ENCODE measurements at regions not wholly inside any gene's neighbourhood (a gene's known extent, or its start where the extent isn't known, plus 50 kb on each side); places are given as distances from the start of the nearest gene placed in this dataset.

- TF ChIP-seq HDAC2 (IDR thresholded peaks at IDR 0.05) (no peak), CBFB (IDR thresholded peaks at IDR 0.05; ENCODE audit: low read depth) (no peak), CTCF (IDR thresholded peaks at IDR 0.05 in 2 of 3, conservative IDR thresholded peaks at IDR 0.05 in 1 of 3; ENCODE audit: control insufficient read depth in 2 of 3, extremely low read depth in 1 of 3, insufficient read depth in 1 of 3, low read depth in 3 of 3, low read length in 3 of 3) (no peak), ZZZ3 (IDR thresholded peaks at IDR 0.05; ENCODE audit: control insufficient read depth, insufficient read length, low read depth) (no peak), TAF1 (IDR thresholded peaks at IDR 0.05; ENCODE audit: borderline replicate concordance, low read depth, low read length) (no peak), POLR2A (IDR thresholded peaks at IDR 0.05; ENCODE audit: low read depth, low read length) (no peak), CREB1 (IDR thresholded peaks at IDR 0.05; ENCODE audit: low read depth) (no peak), GABPA (IDR thresholded peaks at IDR 0.05; ENCODE audit: low read depth) (no peak), BHLHE40 (IDR thresholded peaks at IDR 0.05; ENCODE audit: borderline replicate concordance in 1 of 2, low read depth in 2 of 2, low read length in 1 of 2) (no peak), FOXK2 (IDR thresholded peaks at IDR 0.05) (no peak), POLR2AphosphoS5 (IDR thresholded peaks at IDR 0.05; ENCODE audit: low read length) (no peak), STAT1 (conservative IDR thresholded peaks at IDR 0.05) (no peak), ATF3 (IDR thresholded peaks at IDR 0.05; ENCODE audit: borderline replicate concordance, extremely low read depth, low read depth, low read length) (no peak), SP1 (IDR thresholded peaks at IDR 0.05; ENCODE audit: low read depth, low read length) (no peak)
Measured at GRCh38 chr4:28886934-28887333, 1833.2 kb upstream of the PCDH7 start.

All from GM12878 (cell line).